ENCODE measurements at regions not wholly inside any gene's neighbourhood (a gene's known extent, or its start where the extent isn't known, plus 50 kb on each side); places are given as distances from the start of the nearest gene placed in this dataset.
"Not testable (repeated sequence)": the region's sequence is repeated elsewhere in the genome, so short reads cannot be mapped to it uniquely, and the experiment has no call there.

DNA sequence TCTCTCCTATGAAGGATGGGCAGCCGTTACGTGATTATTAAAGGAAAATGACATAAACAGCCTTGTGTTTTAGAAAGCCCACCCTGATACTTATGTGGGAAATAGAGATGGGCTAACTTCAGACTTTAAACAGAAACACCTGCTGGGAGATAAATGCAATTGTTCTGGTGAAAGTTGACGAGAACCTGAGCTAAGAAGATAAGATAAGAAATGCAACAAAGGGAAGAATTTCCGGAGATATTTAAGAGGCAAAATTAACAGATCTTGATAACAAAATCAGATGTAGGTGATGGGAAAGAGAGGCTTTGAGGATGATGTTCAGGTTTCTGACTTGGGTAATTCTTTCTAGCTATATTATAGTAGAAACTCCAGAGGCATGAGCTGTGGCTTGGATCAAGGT is 102.7 kb upstream of the SLC7A11 start:
- DNase-seq = no peak

DNA sequence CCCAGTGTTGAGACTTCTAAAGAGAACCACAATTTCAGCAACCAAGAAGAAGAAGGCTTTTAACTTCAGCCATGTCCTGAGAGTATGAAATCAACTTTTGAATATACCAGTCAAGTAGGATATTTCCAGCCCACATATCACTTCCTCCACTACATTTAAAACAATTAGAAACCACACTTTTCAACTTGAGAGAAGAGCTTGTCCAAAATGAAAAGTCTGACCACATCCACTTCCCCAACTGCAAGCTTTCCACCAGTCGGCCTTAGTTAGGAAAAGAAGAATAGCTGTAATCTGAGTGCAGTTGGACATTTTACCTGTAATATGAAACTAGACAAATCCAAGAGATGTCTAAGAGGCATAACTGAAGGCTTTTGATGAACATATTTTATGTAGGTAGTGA is 101.9 kb upstream of the SLC7A11 start:
- DNase-seq = no peak

DNA sequence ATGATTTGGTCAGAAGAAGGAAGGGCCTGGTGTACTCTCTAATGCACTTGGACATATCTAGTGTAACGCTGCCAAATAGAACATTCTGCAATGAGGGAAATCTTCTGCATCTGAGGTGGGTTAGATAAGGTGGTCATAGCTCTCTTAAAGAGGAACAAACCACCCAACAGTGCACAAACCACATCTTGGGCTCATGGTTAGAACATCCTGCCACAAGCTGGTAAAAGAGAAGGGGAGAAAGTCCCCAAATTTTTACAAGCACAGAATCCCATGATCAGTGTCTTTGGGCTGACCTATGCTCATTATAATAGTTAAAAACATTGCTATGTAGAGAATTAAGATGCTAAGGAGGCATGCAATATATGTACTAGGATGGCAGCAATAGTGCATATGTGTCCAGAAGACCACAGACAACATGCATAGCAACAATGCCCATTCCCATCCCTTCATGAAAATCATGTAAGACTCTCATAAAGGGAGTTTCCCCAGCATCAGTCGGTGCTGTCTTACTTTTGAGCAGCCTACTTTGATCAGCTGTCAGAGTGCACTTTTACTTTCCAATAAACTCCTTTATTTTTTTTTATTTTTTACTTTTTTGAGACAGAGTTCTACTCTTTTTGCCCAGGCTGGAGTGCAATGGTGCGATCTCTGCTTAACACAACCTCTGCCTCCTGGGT is 99.7 kb upstream of the SLC7A11 start:
- no peak for DNase-seq

DNA sequence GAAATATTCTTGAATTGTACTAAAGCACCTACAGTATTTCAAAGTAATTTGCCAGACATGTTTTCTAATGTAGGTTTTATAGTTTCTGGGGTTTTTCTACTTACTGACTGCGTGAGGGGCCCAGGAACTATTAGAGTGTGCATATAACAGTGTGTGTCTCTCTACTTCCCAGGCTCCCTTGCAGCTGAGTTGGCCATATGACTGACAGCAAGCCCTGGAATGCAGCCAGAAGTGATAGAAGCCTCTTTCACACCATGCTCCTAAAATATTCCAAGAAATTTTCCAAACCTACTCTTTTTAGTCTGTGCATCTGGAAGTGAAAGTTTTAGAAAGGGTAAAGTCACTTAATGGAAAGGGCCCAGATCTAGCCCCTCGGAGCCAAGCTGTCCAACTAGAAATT is 96.7 kb upstream of the SLC7A11 start:
- DNase-seq = no peak

GRCh38 chr4:138338222-138338621 is 96.1 kb upstream of the SLC7A11 start:
- DNase-seq = not testable (repeated sequence)

GRCh38 chr4:138334346-138335016 is 92.3 kb upstream of the SLC7A11 start:
- DNase-seq = no peak

GRCh38 chr4:138332415-138332814 is 90.3 kb upstream of the SLC7A11 start:
- DNase-seq = not testable (repeated sequence)

DNA sequence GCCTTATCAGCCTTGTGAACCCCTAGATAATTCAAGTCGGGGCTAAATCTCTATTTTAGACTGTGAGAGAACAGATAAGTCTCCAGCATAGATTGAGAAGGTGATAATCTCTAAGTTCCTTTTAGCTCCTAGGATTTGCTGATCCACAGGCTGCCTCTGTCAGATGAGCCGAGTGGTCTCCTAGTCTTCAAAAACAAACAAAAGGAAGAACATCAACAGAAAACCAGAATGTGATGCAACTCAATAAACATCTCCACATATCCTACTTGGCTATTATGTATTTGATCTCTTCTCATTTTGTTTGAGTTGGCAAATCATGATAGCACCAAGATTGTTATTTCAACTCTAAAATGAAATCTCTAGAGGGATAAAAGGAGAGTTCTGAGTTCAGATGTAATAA is 88.4 kb upstream of the SLC7A11 start:
- no peak for DNase-seq

GRCh38 chr4:138329506-138330070 is 87.4 kb upstream of the SLC7A11 start:
- no peak for DNase-seq

DNA sequence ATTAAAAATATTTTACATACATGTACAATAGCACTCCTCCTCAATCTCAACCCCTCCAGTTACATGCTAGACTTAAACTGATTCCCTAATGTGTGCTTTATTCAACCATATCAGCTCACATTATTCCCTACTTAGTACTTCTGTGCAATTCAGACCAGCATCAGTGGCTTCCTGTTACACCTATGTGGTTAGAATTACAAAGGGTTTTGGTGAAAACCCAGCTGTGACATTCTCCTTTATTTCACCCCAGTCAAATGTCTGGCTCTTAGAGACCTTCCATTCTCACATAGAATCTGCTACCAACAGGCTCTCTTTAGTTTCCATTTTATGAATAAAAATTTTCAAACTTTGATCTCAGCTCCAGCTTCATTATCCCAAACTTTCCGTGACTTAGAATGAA is 85.2 kb upstream of the SLC7A11 start:
- no peak for DNase-seq

GRCh38 chr4:138320831-138321230 is 78.7 kb upstream of the SLC7A11 start:
- DNase-seq = no peak

DNA sequence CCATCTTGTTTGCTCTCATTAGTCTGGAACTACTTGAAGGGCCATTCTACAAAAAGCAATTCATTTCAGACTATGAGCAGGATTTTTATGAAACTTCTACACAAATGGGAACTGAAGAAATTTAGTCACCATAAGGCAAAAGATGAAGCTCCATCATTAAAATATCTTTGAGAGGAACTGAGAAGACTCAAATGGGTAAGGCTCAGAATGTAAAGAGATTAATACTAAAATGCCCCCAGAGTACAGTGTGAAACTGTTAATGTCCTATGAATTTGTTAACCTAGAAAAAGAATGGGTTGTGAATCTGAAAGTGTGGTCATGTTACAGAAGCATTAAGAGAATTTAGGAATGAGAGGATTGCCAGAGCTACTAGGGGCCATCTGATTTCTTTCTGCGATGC is 77.9 kb upstream of the SLC7A11 start:
- no peak for DNase-seq

DNA sequence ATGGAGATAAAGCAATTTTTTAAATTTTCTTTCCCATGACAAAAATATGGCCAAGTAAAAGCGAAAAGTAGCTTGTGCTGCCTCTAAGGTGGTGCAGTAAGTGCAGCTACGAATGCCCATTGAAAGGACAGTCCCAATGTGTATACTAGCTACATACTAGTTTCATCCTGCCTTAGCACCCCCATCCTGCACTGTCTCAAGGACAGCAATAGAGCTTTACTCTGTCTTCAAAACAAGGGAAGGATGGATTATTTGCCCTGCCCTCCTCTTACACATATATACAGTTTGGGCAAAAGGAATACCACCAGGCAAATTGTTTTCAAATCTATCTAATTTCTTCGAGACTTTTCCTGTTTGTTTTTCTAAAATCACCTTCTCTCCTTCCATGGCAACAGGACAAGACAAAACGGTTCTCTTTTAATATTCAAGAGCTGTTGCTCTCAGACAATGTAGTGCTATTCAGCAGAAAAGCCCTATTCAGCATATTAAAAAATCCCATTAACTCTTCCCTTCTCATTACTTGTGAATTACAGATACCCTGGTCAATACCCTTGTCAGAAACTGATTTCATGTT is 75.1 kb upstream of the SLC7A11 start:
- DNase-seq = no peak

- no peak for DNase-seq
Measured at GRCh38 chr4:138312536-138312911, 70.4 kb upstream of the SLC7A11 start.

- DNase-seq = no peak
Measured at GRCh38 chr4:138311771-138312535, 69.8 kb upstream of the SLC7A11 start.

GRCh38 chr4:138310991-138311390 is 68.8 kb upstream of the SLC7A11 start:
- DNase-seq = no peak

DNA sequence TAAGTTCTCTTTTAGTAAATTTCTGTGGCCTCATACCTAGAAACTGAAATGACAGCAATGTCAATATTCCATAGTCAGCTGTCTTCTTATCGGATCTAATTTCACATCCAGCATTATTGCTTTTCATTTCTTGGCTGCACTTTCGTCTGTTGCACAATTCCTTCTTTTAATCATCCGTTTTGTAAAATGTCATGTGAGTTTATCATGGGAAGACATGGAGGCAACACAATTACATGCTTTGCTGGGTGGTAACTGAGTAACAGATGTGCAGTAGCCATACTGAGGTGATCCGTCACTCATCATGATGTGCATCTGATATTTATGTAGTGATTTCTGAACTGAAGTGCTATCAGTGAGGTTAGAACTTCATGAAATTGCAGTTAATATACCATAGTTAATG is 68.3 kb upstream of the SLC7A11 start:
- no peak for DNase-seq

DNA sequence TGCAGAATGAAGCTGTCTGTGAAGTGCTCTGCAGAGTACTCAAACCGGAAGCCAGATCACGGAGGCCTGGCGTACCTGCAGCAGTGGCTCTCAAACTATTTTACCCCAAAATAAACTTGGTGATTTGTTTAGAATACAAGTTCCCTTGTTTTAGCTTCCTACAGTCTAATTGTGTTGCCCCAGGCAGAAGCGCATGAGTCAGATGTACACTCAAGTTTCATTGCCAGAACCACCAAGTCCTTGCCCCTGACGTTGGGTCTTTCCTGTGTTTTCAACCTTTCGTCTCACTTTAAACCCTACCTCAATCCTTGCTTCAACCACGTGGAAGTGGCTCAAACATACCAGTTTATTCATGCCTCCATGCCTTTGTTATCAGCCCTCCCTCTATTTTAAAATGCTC is 66.2 kb upstream of the SLC7A11 start:
- no peak for DNase-seq

DNA sequence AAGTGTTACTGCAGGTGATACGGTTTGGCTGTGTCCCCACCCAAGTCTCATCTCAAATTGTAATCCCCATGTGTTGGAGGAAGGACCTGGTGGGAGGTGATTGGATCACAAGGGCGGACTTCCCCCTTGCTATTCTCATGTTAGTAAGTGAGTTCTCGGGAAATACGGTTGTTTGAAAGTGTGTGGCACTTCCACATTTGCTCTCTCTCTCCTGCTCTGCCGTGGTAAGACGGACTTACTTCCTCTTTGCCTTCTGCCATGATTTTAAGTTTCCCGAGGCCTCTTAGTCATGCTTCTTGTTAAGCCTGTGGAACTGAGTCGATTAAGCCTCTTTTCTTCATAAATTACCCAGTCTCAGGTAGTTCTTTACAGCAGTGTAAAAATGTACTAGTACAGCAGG is 65.2 kb upstream of the SLC7A11 start:
- DNase-seq = no peak

DNA sequence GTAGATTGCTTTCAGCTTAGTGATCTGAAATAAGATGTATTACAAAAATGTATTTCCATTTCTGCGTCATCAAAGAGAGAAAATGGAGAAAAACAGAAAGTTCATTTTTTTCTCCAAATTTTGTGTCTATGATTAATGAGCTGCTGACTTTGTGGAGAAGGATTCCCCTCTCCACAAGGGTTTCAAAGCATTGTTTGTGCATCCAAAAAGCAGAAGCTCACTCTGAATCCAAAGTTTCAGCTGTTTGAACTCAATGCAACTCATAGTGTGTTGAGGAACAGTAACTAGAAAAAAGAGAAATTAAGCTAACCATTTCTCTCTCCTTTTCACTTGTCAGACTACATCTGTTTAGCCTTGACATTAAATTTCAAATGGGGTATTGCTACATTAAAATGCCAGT is 62.9 kb upstream of the SLC7A11 start:
- DNase-seq = no peak

DNA sequence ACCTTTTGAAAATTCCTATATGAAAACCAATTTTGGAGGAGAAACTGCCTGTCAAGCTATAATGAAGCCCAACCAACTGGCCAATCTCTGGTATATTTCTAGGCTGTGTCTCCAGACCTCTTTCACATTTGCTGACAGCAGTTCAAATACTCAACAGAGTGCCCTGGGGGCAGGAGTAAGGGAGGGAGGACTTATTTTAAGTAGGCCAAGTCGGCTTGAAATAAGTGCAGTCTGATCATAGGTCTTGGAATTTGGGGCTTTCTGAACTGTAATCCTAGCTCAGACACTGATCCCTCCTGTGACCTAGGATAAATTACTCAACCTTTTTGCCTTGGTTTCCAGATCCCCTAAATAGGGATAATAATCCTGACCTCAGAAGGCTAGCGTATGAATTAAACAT is 59.4 kb upstream of the SLC7A11 start:
- DNase-seq = no peak

- DNase-seq = no peak
Measured at GRCh38 chr4:138300616-138301015, 58.5 kb upstream of the SLC7A11 start.

GRCh38 chr4:138299881-138300280 is 57.7 kb upstream of the SLC7A11 start:
- DNase-seq = peak; percentile 32

GRCh38 chr4:138298866-138299265 is 56.7 kb upstream of the SLC7A11 start:
- no peak for DNase-seq

Data from NCI-H146 (cell line).